GM19239 (cell line): ENCODE measurements at regions not wholly inside any gene's neighbourhood (a gene's known extent, or its start where the extent isn't known, plus 50 kb on each side); places are given as distances from the start of the nearest gene placed in this dataset.

Source experiments
- DNase-seq: peaks from one replicate; pipeline ENCODE4 v3.0.0; 2011; ENCODE audit warnings: low spot score; ENCODE audit not compliant: insufficient read length
- FAIRE-seq: peaks from 2 replicates; lab custom pipeline; 2011; peaks lifted over from hg19 to GRCh38; lab: Jason Lieb, UNC

DNA sequence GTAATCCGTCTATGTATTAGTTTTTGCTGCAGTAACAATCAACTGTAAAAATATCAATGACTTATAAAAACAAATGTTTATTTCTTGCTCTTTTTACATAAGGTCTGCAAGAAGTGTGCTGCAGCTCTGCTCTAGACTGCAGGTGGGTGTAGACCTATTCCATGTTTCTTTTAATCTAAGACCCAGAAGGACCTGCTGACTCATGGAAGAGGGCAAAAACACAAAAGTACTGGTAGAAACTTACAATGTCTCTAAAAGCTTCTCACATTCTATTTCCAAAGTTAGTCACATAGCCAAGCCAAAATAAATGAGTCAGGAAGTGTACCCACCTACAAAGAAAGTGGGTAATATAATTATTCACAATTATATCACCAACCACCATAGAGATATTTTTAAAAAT is 435.9 kb upstream of the FAT3 start:
- DNase-seq (no peak), FAIRE-seq (no peak)

DNA sequence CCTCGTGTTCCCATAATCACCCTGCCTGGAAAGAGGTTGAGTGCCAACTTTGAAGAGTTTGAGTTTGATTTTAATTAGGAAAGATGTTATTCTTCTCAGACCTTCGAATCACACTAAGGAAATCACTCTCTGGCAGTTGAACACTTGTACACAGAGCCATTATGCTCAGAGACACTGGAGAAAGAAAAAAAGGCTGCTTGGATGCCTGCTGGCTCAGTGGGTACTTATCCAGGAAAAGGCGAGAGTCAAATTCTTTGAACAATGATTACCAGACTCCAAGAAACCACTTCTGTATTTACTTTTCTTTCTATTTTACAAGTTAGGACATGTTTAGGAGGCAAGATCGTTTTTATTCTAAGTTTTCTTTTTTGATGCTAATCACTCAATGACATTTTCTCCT is 438.5 kb upstream of the FAT3 start:
- no peak for DNase-seq
- FAIRE-seq = no peak

DNA sequence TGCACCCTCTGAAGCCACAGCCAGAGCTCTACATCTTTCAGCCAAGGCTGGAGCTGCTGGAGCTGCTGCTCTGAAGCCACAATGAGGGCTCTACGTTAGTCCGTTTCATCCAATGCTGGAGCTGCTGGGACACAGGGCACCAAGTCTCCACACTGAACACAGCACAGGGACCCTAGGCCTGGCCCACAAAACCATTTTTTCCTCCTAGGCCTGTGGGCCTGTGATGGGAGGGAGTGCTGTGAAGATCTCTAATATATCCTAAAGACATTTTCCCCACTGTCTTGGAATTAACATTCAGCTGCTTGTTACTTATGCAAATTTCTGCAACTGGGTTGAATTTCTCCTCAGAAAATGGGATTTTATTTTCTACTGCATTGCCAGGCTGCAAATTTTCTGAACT is 441.4 kb upstream of the FAT3 start:
- FAIRE-seq = no peak
- no peak for DNase-seq

DNA sequence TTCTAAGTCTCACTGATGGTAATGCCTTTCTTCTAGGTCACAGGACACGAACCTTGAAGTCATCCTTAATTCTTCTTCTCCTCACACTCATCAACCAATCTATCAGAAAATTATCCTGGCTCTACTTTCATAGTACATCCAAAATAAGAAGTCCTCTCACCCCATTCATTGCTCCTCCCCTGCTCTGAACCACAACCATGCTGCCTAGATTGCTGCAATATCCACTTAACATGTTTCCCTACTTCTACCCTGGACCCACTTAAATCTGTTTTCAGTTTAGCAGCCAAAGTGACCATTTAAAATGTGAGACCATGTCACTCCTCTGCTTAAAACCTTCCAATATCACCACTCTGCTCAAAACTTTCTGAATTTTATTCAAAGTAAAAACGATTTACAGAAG is 445.9 kb upstream of the FAT3 start:
- DNase-seq (no peak), FAIRE-seq (no peak)

DNA sequence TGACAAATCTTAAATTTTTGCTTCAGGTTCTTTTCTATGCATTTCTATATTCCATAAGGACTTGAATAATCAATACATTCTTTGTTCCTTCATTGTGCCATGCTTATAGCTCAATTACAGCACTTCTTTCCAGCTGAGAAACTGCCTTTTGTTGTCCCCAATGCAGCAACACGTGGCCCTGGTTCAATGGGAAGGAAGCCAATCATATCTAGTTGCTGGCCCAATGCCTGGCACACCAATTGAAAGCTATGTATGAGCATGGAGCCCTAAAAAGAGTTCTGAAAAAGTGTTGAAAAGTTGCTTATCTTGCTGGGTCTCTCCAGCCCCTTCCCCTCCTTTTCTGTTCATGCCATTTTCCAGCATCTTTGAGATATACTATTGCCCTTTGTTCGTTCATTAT is 448.0 kb upstream of the FAT3 start:
- FAIRE-seq (no peak), DNase-seq (no peak)

DNA sequence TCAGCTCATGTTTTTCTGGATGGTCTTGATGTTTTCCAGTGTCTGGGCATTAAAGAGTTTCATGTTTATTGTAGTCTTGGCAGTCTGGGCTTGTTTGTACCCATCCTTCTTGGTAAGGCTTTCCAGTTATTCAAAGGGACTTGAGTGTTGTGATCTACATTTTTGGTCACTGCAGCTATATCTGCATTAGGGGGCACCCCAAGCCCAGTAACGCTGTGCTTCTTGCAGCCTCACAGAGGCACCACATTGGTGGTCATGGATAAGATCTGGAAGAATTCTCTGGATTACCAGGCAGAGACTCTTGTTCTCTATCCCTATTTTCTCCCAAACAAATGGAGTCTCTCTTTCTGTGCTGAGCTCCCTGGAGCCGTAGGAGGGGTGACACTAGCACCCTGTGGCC is 451.5 kb upstream of the FAT3 start:
- no peak for FAIRE-seq

DNA sequence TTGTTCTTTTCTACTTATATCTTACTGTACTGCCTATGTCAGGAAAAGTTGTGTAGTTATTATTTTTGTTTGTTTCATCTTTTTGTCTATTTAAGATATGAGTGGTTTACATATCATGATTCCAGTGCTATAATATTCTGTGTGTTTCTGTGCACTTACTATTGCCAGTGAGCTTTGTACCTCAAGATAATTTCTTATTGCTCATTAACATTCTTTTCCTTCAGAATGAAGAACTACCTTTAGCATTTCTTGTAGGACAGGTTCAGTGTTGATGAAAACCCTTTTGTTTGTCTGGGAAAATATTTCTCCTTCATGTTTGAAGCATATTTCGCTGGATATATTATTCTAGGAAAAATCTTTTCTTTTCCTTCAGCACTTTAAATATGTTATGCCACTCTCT is 452.7 kb upstream of the FAT3 start:
- no peak for FAIRE-seq
- DNase-seq = no peak

More for the DNA sequence above, 451.5 kb upstream of the FAT3 start:
- DNase-seq = no peak

DNA sequence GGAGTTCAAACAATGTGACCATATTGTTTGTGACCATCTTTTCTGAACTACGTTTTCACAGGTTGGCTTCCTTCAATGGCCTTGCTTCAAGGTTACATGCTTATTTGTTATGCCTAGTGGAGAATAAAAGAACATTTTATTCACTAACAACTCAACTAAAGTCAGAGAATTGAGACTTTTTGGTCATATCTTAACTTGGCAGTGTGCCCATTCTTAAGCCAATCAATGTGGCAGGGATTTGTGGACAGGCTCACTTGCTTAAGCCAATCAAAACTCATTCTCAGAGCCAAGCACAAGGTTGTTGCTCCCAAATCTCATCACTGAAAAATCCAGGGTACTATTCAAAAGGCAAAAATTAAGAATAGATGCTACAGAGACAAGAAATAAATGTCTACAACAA is 455.8 kb upstream of the FAT3 start:
- DNase-seq (no peak), FAIRE-seq (no peak)

DNA sequence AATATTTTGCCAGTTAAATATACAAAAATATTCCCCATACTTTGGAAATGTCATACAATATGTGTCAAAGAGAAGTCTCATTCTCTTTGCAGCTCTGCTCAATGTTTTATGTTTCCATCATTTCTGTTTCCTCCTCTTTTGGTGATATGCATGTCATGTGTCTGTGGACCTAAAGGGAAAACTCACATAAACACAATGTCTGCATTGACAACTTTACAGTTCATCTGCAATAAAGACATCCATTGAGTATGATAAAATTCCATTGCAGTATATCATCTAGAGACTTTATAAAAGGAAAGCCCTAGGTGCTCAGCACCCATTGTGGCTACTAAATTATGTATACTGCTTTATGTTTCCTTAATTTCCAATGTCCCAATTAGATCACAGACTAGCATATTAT is 461.3 kb upstream of the FAT3 start:
- no peak for FAIRE-seq

DNA sequence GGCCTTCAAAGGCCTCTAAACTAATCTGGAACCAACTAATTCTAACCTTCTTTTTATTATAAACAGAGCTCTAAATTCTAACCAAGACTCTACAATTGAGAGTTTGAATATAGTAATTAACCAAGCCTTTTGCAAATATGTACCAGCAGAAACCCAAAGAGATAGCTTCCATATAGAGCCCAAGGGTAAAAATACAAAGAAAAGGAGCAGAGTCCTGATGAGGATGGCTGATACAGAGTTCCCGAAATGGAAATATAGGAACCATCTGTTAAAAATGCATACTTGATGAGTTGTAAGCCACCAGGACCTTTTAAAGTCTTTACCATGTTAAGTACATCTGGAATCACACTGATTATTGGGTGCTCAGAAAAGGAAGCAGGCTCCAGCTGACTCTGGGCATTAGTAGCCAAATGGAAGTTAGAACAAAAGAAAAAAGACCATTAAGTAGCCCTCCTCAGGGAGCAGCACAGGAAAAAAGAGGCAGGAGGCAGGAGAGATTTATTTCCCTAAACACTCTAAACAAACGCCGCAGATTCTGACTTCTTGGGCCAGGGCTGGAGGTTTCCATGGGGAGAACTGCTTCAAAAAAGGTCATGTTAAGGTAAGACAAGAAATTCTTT is 463.1 kb upstream of the FAT3 start:
- FAIRE-seq (no peak), DNase-seq (no peak)

More for the DNA sequence above, 461.3 kb upstream of the FAT3 start:
- DNase-seq = no peak

DNA sequence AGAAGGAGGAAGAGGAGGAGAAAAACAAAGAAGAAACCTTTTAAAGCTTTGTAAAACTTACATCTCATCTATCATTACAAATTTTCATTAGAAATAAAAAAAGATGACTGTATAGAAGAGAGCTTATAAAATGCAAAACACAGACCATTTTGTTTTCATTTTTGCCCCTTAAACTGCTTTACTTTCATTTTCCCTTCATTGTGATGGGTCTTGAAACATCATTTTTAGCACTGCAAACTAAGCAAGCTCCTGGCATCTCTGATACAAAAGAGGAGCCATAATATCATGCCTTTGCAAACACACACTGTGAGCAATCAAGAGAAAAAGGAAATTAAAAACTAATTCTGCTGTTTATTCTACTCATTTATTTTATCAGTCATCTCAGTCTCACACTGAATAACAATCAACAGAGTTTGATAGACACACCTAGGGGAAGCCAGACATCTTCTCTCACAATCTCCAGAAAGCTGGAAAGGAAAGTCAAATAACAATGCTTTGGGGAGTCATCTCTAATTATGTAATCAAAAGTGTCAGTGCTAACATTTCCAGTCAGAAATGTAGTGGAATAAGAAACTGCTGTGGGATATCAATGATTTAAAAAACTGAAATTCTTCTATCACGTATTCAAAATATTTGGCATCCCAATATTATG is 467.7 kb upstream of the FAT3 start:
- FAIRE-seq (no peak), DNase-seq (no peak)

DNA sequence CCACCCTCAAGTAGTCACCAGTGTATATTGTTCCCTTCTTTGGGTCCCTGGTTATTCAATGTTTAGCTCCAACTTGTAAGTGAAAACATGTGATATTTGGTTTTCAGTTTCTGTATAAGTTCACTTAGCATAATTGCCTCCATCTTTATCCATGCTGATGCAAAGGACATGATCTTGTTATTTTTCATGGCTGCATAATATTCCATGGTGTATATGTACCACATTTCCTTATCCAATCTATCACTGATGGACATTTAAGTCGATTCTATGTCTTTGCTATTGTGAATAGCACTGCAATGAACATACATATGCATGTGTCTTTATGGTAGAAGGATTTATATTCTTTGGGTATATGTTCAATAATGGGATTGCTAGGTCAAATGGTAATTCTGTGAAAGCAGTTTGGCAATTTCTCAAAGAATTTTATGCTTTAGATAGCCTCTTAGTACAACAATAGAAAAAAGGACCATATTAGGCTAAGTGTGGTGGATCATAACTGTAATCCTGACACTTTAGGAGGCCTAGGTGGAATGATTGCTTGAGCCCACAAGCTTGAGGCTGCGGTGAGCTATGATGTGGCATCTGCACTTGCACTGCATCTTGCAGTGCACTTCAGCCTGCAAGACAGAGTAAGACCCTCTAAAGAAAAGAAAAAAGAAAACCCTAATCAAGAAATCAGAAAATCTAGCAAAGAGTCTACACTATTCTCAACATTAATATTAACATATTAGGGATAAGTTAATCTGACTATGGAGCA is 468.5 kb upstream of the FAT3 start:
- FAIRE-seq (no peak), DNase-seq (no peak)

DNA sequence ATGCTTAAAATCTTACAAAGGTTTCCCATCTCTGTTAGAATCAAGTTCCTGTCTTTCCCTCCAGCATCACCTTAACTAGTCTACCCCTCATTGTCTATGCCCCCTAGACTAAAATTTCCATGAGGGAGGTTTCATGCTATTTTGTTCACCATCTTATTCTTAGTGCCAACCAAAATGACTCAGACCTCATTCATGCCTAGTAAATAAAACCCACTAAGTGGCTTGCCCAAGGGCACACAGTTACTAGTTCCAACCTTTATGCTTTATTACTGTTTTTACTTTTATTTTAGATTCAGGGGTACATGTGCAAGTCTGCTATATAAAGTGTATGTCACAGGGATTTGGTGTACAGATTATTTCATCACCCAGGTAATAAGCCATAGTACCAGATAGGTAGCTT is 469.1 kb upstream of the FAT3 start:
- FAIRE-seq = no peak
- DNase-seq = no peak

DNA sequence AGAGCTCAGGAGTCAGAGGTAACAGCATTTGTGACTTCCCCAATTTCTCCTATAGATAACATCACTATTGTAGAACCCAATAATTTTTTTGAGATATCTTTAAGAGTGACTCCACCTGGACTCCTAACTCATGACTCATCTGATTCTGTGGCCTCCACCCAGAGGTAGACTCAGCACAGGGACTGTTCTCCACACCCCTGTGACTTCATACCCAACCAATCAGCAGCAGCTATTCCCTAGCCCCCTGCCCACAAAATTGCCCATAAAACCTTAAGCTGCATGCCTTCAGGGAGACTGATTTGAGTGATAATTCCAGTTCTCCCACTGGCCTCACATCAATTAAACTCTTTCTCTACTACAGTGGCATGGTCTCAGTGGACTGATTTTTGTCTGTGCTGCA is 475.4 kb upstream of the FAT3 start:
- DNase-seq (no peak), FAIRE-seq (no peak)

DNA sequence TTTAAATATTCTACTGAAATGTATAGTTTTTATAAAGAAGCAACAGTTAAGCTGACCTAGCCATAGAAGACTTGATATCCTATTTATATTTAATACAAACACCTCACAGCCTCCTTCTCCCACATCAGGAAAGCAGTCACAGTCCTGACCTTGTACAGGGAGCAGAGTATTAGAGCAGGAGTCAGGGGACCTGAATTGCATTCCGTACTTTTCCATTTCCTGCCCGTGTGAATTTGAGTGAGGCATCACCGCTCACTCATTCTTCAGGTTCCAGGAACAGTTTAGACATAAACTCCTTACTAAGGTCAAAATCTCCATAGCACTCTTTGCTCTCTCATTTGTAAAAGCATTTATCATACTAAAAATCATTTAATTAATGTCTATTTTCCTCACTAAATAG is 482.5 kb upstream of the FAT3 start:
- FAIRE-seq (no peak), DNase-seq (no peak)

DNA sequence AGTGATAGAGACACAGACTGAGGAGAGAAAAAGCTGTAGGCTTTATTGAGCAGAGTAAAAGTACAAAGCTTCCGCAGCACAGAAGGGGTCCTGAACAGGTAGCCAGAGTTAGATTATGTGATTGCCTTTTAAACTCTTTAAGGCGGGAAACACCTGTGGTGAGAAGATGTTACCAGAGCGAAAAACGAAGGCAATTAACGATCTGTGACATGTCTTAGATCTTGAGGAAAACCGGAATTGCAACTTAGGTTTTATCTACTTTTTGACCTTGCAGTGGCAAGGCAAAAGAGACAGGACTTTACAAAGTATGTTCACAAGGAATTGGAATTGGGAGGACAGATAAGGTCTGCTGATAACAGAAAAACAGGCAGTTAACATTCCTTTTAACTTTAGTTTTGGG is 493.6 kb upstream of the FAT3 start:
- DNase-seq (no peak), FAIRE-seq (no peak)

DNA sequence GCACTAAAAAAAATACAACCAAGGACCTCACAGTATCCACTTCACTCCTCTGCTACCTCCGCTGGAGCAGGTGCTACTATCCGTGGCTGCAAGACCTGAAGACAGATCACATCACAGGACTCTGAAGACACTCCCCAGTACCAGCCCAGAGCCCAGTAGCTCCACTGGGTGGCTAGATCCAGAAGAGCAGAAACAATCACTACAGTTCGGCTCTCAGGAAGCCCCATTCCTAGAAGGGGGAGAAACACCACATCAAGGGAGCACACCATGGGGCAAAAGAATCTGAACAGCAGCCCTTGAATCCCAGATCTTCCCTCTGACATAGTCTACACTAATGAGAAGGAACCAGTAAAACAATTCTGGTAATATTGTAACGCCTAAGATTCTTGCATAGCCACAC is 494.0 kb upstream of the FAT3 start:
- FAIRE-seq = no peak
- no peak for DNase-seq

DNA sequence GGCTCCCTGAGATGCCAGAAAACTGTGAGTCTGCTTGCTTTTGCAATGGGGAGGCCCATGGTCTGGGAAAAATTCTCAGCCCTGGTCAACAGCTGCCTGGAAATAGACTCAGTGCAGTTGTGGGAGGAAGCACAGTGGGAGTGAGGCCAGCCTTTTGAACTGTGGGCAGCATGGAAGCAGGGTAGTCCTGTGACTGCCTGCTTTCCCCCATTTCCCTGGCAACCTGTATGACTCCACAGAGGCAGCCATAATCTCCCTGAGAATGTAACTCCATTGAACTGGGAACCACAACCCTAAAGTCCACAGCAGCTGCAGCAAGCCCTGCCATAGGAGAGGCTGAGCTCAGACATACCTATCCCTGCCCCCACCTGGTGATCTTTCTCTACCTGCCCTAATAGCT is 494.6 kb upstream of the FAT3 start:
- DNase-seq (no peak), FAIRE-seq (no peak)

DNA sequence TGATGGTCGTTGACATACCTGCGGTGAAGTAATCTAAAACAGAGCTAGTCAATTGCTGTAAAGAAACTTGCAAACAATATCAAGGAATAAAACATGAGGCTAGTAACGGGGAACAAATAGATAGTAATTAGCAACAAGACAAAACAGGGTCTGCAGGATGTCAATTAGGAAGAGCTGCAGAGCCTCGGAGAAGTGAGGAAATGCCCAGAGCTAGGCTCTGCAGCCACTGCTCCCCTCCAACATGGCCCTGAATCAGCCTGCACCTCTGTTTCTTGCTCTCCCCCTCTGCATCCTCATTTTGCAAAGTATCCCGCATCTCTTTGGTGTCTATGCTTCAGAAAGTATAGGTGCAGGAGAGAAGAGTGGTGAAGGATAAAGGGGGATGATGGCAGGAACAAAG is 507.4 kb upstream of the FAT3 start:
- FAIRE-seq = no peak
- no peak for DNase-seq

DNA sequence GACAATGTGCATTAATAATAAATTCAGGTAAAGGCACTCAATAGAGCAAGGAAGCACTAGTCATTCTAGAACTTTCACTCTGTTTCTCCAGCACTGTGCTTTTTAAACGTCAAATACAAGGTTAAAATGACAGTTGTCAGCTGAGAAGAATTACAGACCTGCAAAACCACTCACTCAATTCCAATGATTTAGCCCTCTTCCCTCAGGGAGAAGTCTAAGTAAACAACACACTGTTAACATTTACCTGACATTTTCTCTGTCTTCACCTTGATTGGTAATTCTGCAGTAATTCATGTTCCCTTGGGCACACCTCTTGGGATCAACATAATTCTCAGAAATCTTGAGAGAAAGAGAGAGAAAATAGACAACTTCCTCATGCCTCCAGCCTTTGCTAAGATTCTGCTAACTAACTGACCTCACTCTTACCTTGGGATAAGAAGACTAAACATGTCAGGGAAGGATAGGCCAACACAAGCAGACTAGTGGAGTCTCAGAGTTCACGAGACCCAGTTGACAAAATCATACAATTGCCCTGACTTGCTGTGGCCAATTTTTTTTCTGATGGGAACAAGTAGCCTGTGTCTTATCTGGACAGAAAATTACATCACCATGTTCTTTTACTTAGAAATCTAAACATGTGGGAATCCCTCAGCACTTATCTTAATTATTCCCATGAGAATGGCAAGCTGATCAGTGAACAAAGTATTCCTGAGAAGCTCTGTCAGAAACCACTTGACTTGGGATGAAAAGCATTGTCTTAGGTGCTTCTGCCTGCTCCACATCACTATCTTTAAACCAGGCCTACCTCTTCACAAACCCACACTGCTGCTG is 516.8 kb upstream of the FAT3 start:
- DNase-seq = no peak
- no peak for FAIRE-seq

DNA sequence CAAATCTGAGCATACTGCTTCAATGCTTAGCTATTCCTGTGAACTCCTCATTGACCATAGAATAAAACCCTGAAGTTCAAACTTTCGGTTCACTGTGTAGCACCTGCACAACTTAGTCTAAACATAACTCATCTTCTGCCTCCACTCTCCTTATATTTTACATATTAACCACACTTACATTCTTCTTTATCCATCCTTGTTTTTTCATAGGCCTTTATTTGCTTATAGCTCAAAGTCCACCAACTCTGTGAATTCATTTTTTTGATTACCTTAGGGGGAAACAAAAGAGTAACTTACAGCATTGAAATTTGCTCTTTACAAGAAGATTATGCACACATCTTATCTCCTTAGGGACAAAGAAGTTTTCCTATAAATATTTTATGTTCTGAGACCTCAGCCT is 521.6 kb upstream of the FAT3 start:
- no peak for FAIRE-seq
- DNase-seq = no peak
